A673 (cell line): ENCODE measurements at regions not wholly inside any gene's neighbourhood (a gene's known extent, or its start where the extent isn't known, plus 50 kb on each side); places are given as distances from the start of the nearest gene placed in this dataset.

Experiments used
- EZH2 ChIP-seq: fragments of 200-600 bp; sonication (generic); IDR thresholded peaks from 2 replicates; pipeline ENCODE4 v1.6.1; 2017; ENCODE audit warnings: borderline replicate concordance, low read depth, mild to moderate bottlenecking, mixed read lengths, antibody characterized with exemption, low read length; ENCODE audit not compliant: poor library complexity, severe bottlenecking
- TF ChIP-seq, protein P1 (sequence below): fragments of 300-800, 200-600 bp; sonication (generic); conservative IDR thresholded peaks from 2 replicates; pipeline ENCODE4 v1.5.1; 2017; ENCODE audit warnings: low read depth, mild to moderate bottlenecking, antibody characterized with exemption, low read length, moderate library complexity, mixed read lengths

- TF ChIP-seq, protein P1, sequence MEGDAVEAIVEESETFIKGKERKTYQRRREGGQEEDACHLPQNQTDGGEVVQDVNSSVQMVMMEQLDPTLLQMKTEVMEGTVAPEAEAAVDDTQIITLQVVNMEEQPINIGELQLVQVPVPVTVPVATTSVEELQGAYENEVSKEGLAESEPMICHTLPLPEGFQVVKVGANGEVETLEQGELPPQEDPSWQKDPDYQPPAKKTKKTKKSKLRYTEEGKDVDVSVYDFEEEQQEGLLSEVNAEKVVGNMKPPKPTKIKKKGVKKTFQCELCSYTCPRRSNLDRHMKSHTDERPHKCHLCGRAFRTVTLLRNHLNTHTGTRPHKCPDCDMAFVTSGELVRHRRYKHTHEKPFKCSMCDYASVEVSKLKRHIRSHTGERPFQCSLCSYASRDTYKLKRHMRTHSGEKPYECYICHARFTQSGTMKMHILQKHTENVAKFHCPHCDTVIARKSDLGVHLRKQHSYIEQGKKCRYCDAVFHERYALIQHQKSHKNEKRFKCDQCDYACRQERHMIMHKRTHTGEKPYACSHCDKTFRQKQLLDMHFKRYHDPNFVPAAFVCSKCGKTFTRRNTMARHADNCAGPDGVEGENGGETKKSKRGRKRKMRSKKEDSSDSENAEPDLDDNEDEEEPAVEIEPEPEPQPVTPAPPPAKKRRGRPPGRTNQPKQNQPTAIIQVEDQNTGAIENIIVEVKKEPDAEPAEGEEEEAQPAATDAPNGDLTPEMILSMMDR: no peak
- no peak for TF ChIP-seq EZH2
Observed at GRCh38 chr12:127636882-127637281, 630.1 kb upstream of the TMEM132C start.
